ENCODE measurements at regions not wholly inside any gene's neighbourhood (a gene's known extent, or its start where the extent isn't known, plus 50 kb on each side); places are given as distances from the start of the nearest gene placed in this dataset.

- no peak for DNase-seq
These were observed 87.6 kb upstream of the E2F3 start for GRCh38 chr6:20313960-20314530.

GRCh38 chr6:20314866-20315845 lies 86.5 kb upstream of the E2F3 start:
- no peak for DNase-seq

- DNase-seq = no peak
These were observed 84.2 kb upstream of the E2F3 start for GRCh38 chr6:20317430-20317829.

GRCh38 chr6:20318851-20319387 lies 82.8 kb upstream of the E2F3 start:
- DNase-seq = no peak

GRCh38 chr6:20319520-20320357 lies 81.9 kb upstream of the E2F3 start:
- DNase-seq = no peak

- no peak for DNase-seq
These were observed 75.8 kb upstream of the E2F3 start for GRCh38 chr6:20325641-20326421.

GRCh38 chr6:20326422-20326728 lies 75.3 kb upstream of the E2F3 start:
- DNase-seq = no peak

- no peak for DNase-seq
These were observed 74.5 kb upstream of the E2F3 start for GRCh38 chr6:20327141-20327540.

- no peak for DNase-seq
These were observed 73.3 kb upstream of the E2F3 start for GRCh38 chr6:20328266-20328923.

GRCh38 chr6:20328924-20329300 lies 72.8 kb upstream of the E2F3 start:
- no peak for DNase-seq

GRCh38 chr6:20331042-20331441 lies 70.6 kb upstream of the E2F3 start:
- no peak for DNase-seq

GRCh38 chr6:20331625-20332024 lies 70.1 kb upstream of the E2F3 start:
- no peak for DNase-seq

GRCh38 chr6:20332441-20333006 lies 69.2 kb upstream of the E2F3 start:
- DNase-seq = no peak

GRCh38 chr6:20333721-20334269 lies 67.9 kb upstream of the E2F3 start:
- no peak for DNase-seq

GRCh38 chr6:20334334-20334733 lies 67.3 kb upstream of the E2F3 start:
- DNase-seq = no peak

- no peak for DNase-seq
These were observed 66.7 kb upstream of the E2F3 start for GRCh38 chr6:20334962-20335361.

GRCh38 chr6:20335872-20336271 lies 65.8 kb upstream of the E2F3 start:
- no peak for DNase-seq

GRCh38 chr6:20338156-20338555 lies 63.5 kb upstream of the E2F3 start:
- DNase-seq = no peak

GRCh38 chr6:20340068-20340848 lies 61.4 kb upstream of the E2F3 start:
- DNase-seq = no peak

- no peak for DNase-seq
These were observed 60.6 kb upstream of the E2F3 start for GRCh38 chr6:20341096-20341495.

GRCh38 chr6:20341564-20341963 lies 60.1 kb upstream of the E2F3 start:
- no peak for DNase-seq

Measured in NCI-H226 (cell line).